BLaER1 treated with 17β-estradiol and CSF1 and Interleukin-3, amounts not matched to agents 10 nM and 100 nM (cell line): ENCODE measurements at regions not wholly inside any gene's neighbourhood (a gene's known extent, or its start where the extent isn't known, plus 50 kb on each side); places are given as distances from the start of the nearest gene placed in this dataset.

Experiments used
- H3K27ac ChIP-seq, 11 experiments: shearing (Covaris generic); formaldehyde crosslinking; 2 replicates each; pipeline ENCODE4 v1.8.1; 2022
- H3K27me3 ChIP-seq, 11 experiments: shearing (Covaris generic); formaldehyde crosslinking; 2 replicates each; pipeline ENCODE4 v1.8.1; 2022
- H3K36me3 ChIP-seq, 11 experiments: shearing (Covaris generic); formaldehyde crosslinking; 2 replicates each; pipeline ENCODE4 v1.8.1; 2022
- H3K4me1 ChIP-seq, 10 experiments: shearing (Covaris generic); formaldehyde crosslinking; 2 replicates each; pipeline ENCODE4 v1.8.1; 2022
- H3K4me2 ChIP-seq, 11 experiments: shearing (Covaris generic); formaldehyde crosslinking; 2 replicates each; pipeline ENCODE4 v1.8.1; 2022
- H3K4me3 ChIP-seq, 10 experiments: shearing (Covaris generic); formaldehyde crosslinking; 2 replicates each; pipeline ENCODE4 v1.8.1; 2022
- H3K9ac ChIP-seq, 11 experiments: shearing (Covaris generic); formaldehyde crosslinking; 2 replicates each; pipeline ENCODE4 v1.8.1; 2022
- H3K9me3 ChIP-seq, 11 experiments: shearing (Covaris generic); formaldehyde crosslinking; replicated peaks in 1 of 11; 2 replicates each; pipeline ENCODE4 v1.8.1; 2022
- H4K20me1 ChIP-seq, 11 experiments: shearing (Covaris generic); formaldehyde crosslinking; 2 replicates each; pipeline ENCODE4 v1.8.1; 2022
- Cebpa-rat ChIP-seq, 11 experiments: shearing (Covaris generic); IDR thresholded peaks; 2 replicates each; pipeline ENCODE4 v1.8.1; 2022

- H3K4me2 ChIP-seq = no peak overlapping the region
- no peak overlapping the region for H3K4me3 ChIP-seq
- no peak overlapping the region for H3K9ac ChIP-seq
- H3K9me3 ChIP-seq = peaks cover 0 to 5% (median 0%) of the 10 kb centered on the region in 11 experiments; a peak in 1 of 22 replicates
- H3K27me3 ChIP-seq = peaks cover 0 to 3% (median 0%) of the 10 kb centered on the region in 11 experiments; a peak in 1 of 22 replicates
- no peaks in the 10 kb centered on the region for H4K20me1 ChIP-seq
- H3K27ac ChIP-seq = no peak overlapping the region
- no peak for TF ChIP-seq Cebpa-rat (IDR thresholded peaks at IDR 0.05)
- peaks cover 0 to 25% (median 18%) of the 10 kb centered on the region in 10 experiments; a peak in 17 of 20 replicates for H3K4me1 ChIP-seq
- H3K36me3 ChIP-seq = no peaks in the 10 kb centered on the region
Observed at GRCh38 chr1:222040121-222040805, 298.4 kb upstream of the DUSP10 start.

GRCh38 chr1:222038971-222039370 is 297.1 kb upstream of the DUSP10 start:
- Histone ChIP-seq H3K4me3 (no peak overlapping the region), H3K27me3 (0 out of 22 replicates have a peak, but pooled peaks cover 0 to 3% (median 0%) of the 10 kb centered on the region in 11 experiments), H3K36me3 (no peaks in the 10 kb centered on the region), H4K20me1 (no peaks in the 10 kb centered on the region), H3K27ac (peak overlapping the region in 2 of 11 experiments; percentile 63 to 67; a peak in 4 of 22 replicates), H3K4me1 (peaks cover 0 to 31% (median 23%) of the 10 kb centered on the region in 10 experiments; a peak in 17 of 20 replicates), H3K9ac (no peak overlapping the region), H3K4me2 (peak overlapping the region in 6 of 11 experiments; percentile 48 to 77 (median 73); a peak in 3 of 22 replicates), H3K9me3 (peaks cover 0 to 5% (median 0%) of the 10 kb centered on the region in 11 experiments; a peak in 1 of 22 replicates)
- TF ChIP-seq Cebpa-rat (IDR thresholded peaks at IDR 0.05) = no peak

GRCh38 chr1:222037720-222038119 is 295.8 kb upstream of the DUSP10 start:
- Histone ChIP-seq H3K27me3 (no peaks in the 10 kb centered on the region), H3K9ac (peak overlapping the region in 2 of 11 experiments; percentile 18 to 24; a peak in 1 of 22 replicates), H3K4me2 (peak overlapping the region in 10 of 11 experiments; percentile 3 to 77 (median 62); a peak in 17 of 22 replicates), H4K20me1 (no peaks in the 10 kb centered on the region), H3K36me3 (no peaks in the 10 kb centered on the region), H3K9me3 (peaks cover 0 to 5% (median 0%) of the 10 kb centered on the region in 11 experiments; a peak in 1 of 22 replicates), H3K27ac (peak overlapping the region in 4 of 11 experiments; percentile 41 to 67 (median 56); a peak in 9 of 22 replicates), H3K4me1 (peaks cover 0 to 31% (median 23%) of the 10 kb centered on the region in 10 experiments; a peak in 17 of 20 replicates), H3K4me3 (no peak overlapping the region)
- no peak for TF ChIP-seq Cebpa-rat (IDR thresholded peaks at IDR 0.05)

- no peak overlapping the region for H3K27ac ChIP-seq
- peak overlapping the region in 6 of 11 experiments; percentile 3 to 44 (median 20); a peak in 5 of 22 replicates for H3K4me2 ChIP-seq
- H3K4me3 ChIP-seq = no peak overlapping the region
- peaks cover 0 to 5% (median 0%) of the 10 kb centered on the region in 11 experiments; a peak in 2 of 22 replicates for H3K9me3 ChIP-seq
- peaks cover 0 to 31% (median 23%) of the 10 kb centered on the region in 10 experiments; a peak in 17 of 20 replicates for H3K4me1 ChIP-seq
- no peaks in the 10 kb centered on the region for H3K27me3 ChIP-seq
- H4K20me1 ChIP-seq = no peaks in the 10 kb centered on the region
- no peak overlapping the region for H3K9ac ChIP-seq
- no peaks in the 10 kb centered on the region for H3K36me3 ChIP-seq
- no peak for TF ChIP-seq Cebpa-rat (IDR thresholded peaks at IDR 0.05)
Observed at GRCh38 chr1:222034790-222035189, 292.9 kb upstream of the DUSP10 start.

GRCh38 chr1:222033450-222033849 is 291.6 kb upstream of the DUSP10 start:
- no peak overlapping the region for H3K9ac ChIP-seq
- H3K4me1 ChIP-seq = peaks cover 0 to 22% (median 21%) of the 10 kb centered on the region in 10 experiments; a peak in 17 of 20 replicates
- no peaks in the 10 kb centered on the region for H4K20me1 ChIP-seq
- H3K9me3 ChIP-seq = peaks cover 0 to 5% (median 0%) of the 10 kb centered on the region in 11 experiments; a peak in 2 of 22 replicates
- TF ChIP-seq Cebpa-rat (IDR thresholded peaks at IDR 0.05) = no peak
- H3K4me3 ChIP-seq = no peak overlapping the region
- H3K4me2 ChIP-seq = no peak overlapping the region
- no peak overlapping the region for H3K27ac ChIP-seq
- no peaks in the 10 kb centered on the region for H3K27me3 ChIP-seq
- no peaks in the 10 kb centered on the region for H3K36me3 ChIP-seq

- H3K9ac ChIP-seq = no peak overlapping the region
- H3K9me3 ChIP-seq = peaks cover 0 to 5% (median 0%) of the 10 kb centered on the region in 11 experiments; a peak in 2 of 22 replicates
- no peaks in the 10 kb centered on the region for H3K36me3 ChIP-seq
- peaks cover 0 to 7% (median 5%) of the 10 kb centered on the region in 10 experiments; a peak in 11 of 20 replicates for H3K4me1 ChIP-seq
- H3K4me2 ChIP-seq = no peak overlapping the region
- H4K20me1 ChIP-seq = no peaks in the 10 kb centered on the region
- H3K27ac ChIP-seq = no peak overlapping the region
- H3K27me3 ChIP-seq = no peaks in the 10 kb centered on the region
- TF ChIP-seq Cebpa-rat (IDR thresholded peaks at IDR 0.05) = no peak
- no peak overlapping the region for H3K4me3 ChIP-seq
Observed at GRCh38 chr1:222031318-222031717, 289.4 kb upstream of the DUSP10 start.

GRCh38 chr1:222028676-222029075 is 286.8 kb upstream of the DUSP10 start:
- no peak overlapping the region for H3K4me3 ChIP-seq
- H3K36me3 ChIP-seq = no peaks in the 10 kb centered on the region
- H3K9me3 ChIP-seq = no peaks in the 10 kb centered on the region; a peak in 1 of 22 replicates
- H3K4me2 ChIP-seq = no peak overlapping the region
- H3K27me3 ChIP-seq = no peaks in the 10 kb centered on the region
- no peak overlapping the region for H3K9ac ChIP-seq
- no peak for TF ChIP-seq Cebpa-rat (IDR thresholded peaks at IDR 0.05)
- no peak overlapping the region for H3K27ac ChIP-seq
- H3K4me1 ChIP-seq = no peaks in the 10 kb centered on the region; a peak in 1 of 20 replicates
- no peaks in the 10 kb centered on the region for H4K20me1 ChIP-seq

- Histone ChIP-seq H3K4me3 (no peak overlapping the region), H3K4me2 (no peak overlapping the region), H3K27ac (no peak overlapping the region), H3K27me3 (no peaks in the 10 kb centered on the region), H3K4me1 (no peaks in the 10 kb centered on the region; a peak in 1 of 20 replicates), H4K20me1 (no peaks in the 10 kb centered on the region), H3K36me3 (no peaks in the 10 kb centered on the region), H3K9me3 (no peaks in the 10 kb centered on the region; a peak in 1 of 22 replicates), H3K9ac (no peak overlapping the region)
- TF ChIP-seq Cebpa-rat (IDR thresholded peaks at IDR 0.05) = no peak
Observed at GRCh38 chr1:222028116-222028515, 286.2 kb upstream of the DUSP10 start.

- TF ChIP-seq Cebpa-rat (IDR thresholded peaks at IDR 0.05) = no peak
- Histone ChIP-seq H4K20me1 (no peaks in the 10 kb centered on the region), H3K36me3 (no peaks in the 10 kb centered on the region), H3K27ac (no peak overlapping the region), H3K4me2 (no peak overlapping the region), H3K27me3 (no peaks in the 10 kb centered on the region), H3K4me1 (no peaks in the 10 kb centered on the region; a peak in 1 of 20 replicates), H3K9ac (no peak overlapping the region), H3K9me3 (no peaks in the 10 kb centered on the region), H3K4me3 (no peak overlapping the region)
Observed at GRCh38 chr1:222026280-222026679, 284.4 kb upstream of the DUSP10 start.
